ENCODE measurements at regions not wholly inside any gene's neighbourhood (a gene's known extent, or its start where the extent isn't known, plus 50 kb on each side); places are given as distances from the start of the nearest gene placed in this dataset.

GRCh38 chr11:70651031-70651430 is 252.7 kb downstream of the CTTN start:
- Histone ChIP-seq H3K36me3 (no peaks in the 10 kb centered on the region), H3K27me3 (no peaks in the 10 kb centered on the region), H3K27ac (no peak overlapping the region), H3K4me1 (ENCODE audit: insufficient read depth) (no peaks in the 10 kb centered on the region), H3K9me3 (no peaks in the 10 kb centered on the region), H3K4me3 (no peak overlapping the region)
- DNase-seq: no peak
- no peak for TF ChIP-seq CTCF (IDR thresholded peaks at IDR 0.05)
- no peak for TF ChIP-seq POLR2A (IDR thresholded peaks at IDR 0.05)
- TF ChIP-seq EP300 (IDR thresholded peaks at IDR 0.05): no peak
- 80 to 90% (median 84%) methylated on average over 7 of the region's 7 CpGs for WGBS, 3 donors
- intact Hi-C loops (cut with DNase I): no loop called here

- H3K4me1 ChIP-seq (ENCODE audit: insufficient read depth): no peaks in the 10 kb centered on the region
- H3K4me3 ChIP-seq: no peak overlapping the region
- 61 to 74% (median 66%) methylated on average over 8 of the region's 8 CpGs for WGBS, 3 donors
- intact Hi-C loops (cut with DNase I): no loop called here
- no peaks in the 10 kb centered on the region for H3K9me3 ChIP-seq
- no peaks in the 10 kb centered on the region for H3K36me3 ChIP-seq
- no peak for TF ChIP-seq POLR2A (IDR thresholded peaks at IDR 0.05)
- TF ChIP-seq EP300 (IDR thresholded peaks at IDR 0.05): no peak
- TF ChIP-seq CTCF (IDR thresholded peaks at IDR 0.05): no peak
- no peak for DNase-seq
- H3K27ac ChIP-seq: no peak overlapping the region
- no peaks in the 10 kb centered on the region for H3K27me3 ChIP-seq
Measured at GRCh38 chr11:70654016-70654415, 255.7 kb downstream of the CTTN start.

- Histone ChIP-seq H3K36me3 (no peaks in the 10 kb centered on the region), H3K9me3 (no peaks in the 10 kb centered on the region), H3K4me1 (ENCODE audit: insufficient read depth) (no peaks in the 10 kb centered on the region), H3K27ac (no peak overlapping the region), H3K4me3 (no peak overlapping the region), H3K27me3 (no peaks in the 10 kb centered on the region)
- intact Hi-C loops (cut with DNase I): no loop called here
- WGBS, 3 donors: 70 to 73% (median 73%) methylated on average over 8 of the region's 8 CpGs
- DNase-seq: no peak
- no peak for TF ChIP-seq EP300 (IDR thresholded peaks at IDR 0.05)
- TF ChIP-seq CTCF (IDR thresholded peaks at IDR 0.05): no peak
- no peak for TF ChIP-seq POLR2A (IDR thresholded peaks at IDR 0.05)
Measured at GRCh38 chr11:70655816-70656215, 257.5 kb downstream of the CTTN start.

GRCh38 chr11:70656252-70656651 is 257.9 kb downstream of the CTTN start:
- no peaks in the 10 kb centered on the region for H3K9me3 ChIP-seq
- intact Hi-C loops (cut with DNase I): no loop called here
- WGBS, 3 donors: 36 to 39% (median 38%) methylated on average over 10 of the region's 10 CpGs
- no peak for TF ChIP-seq EP300 (IDR thresholded peaks at IDR 0.05)
- TF ChIP-seq CTCF (IDR thresholded peaks at IDR 0.05): no peak
- TF ChIP-seq POLR2A (IDR thresholded peaks at IDR 0.05): no peak
- H3K27ac ChIP-seq: no peak overlapping the region
- no peak overlapping the region for H3K4me3 ChIP-seq
- DNase-seq: no peak
- H3K27me3 ChIP-seq: no peaks in the 10 kb centered on the region
- H3K4me1 ChIP-seq (ENCODE audit: insufficient read depth): no peaks in the 10 kb centered on the region
- no peaks in the 10 kb centered on the region for H3K36me3 ChIP-seq

All from ovary (tissue), 7 donors.